NCI-H82 (cell line): ENCODE measurements at regions not wholly inside any gene's neighbourhood (a gene's known extent, or its start where the extent isn't known, plus 50 kb on each side); places are given as distances from the start of the nearest gene placed in this dataset.

Experiments used
- DNase-seq: peaks from one replicate; lab custom pipeline; 2025; lab: John Stamatoyannopoulos, UW

DNA sequence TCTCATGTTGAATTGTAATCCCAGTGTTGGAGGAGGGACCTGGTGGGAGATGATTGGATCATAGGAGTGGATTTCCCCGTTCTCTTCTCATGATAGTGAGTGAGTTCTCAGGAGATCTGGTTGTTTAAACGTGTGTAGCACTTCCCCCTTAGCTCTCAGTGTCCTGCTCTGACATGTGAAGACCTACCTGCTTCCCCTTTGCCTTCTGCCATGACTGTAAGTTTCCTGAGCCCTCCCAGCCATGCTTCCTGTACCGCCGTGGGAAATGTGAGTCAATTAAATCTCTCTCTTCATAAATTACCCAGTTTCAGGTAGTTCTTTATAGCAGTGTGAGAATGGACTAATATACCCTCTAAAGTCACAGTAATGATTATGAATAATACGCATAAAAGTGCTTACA, 248.4 kb upstream of the LRRC7 start:
- DNase-seq = no peak

- no peak for DNase-seq
These were observed 246.9 kb upstream of the LRRC7 start for GRCh38 chr1:69320757-69321211.

DNA sequence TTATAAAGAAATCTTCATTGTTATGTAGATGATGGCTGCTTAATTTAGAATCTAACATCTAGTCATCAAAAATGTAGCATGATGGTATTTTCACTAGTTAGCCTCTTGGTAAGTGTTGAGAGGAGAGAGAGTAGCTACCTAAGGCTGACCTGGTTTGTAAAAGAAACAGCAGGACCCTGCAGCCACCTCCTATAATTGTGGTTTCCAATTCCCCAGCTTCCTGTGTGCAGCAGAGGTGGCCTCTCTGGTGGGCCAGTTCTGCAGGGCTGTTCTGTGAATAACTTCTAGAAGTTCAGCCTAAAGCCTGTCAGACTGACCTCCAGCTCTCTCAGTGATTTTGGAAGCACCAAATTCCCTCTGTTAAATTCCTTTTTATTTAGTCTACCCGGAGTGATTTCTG, 246.4 kb upstream of the LRRC7 start:
- no peak for DNase-seq

DNA sequence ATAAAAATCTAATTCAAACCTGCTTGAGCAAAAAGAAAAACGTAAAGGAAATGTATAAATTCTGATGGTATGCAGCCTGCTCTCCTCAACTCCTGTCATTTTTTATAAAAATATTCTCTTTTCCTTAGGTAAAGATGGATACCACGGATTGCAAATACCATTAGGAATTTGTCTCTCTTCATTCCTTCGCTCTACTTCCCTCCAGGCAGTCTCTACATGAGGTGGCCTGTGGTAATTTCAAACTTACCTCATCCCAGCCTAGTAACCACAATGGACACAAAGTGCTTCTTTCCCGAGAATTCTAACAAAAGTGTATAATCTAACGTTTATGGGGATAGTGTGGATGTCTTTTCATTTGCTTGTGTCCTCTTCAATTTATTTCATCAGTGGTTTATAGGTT, 239.5 kb upstream of the LRRC7 start:
- no peak for DNase-seq

DNA sequence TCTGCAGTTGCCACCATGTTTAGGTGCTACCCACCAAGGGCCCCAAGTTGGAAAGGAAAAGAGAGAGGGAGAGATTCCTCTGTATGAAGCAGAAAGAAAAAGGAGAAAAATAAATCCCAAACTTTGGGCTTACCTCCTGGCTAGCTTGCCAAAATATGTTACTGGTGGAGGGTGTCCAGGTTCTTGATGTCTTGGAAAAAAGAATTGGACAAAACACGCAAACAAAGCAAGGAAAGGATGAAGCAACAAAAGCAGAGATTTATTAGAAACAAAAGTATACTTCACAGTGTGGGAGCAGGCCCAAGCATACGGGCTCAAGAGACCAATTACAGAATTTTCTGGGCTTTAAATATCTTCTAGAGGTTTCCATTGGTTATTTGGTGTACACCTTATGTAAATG, 204.5 kb upstream of the LRRC7 start:
- no peak for DNase-seq

DNA sequence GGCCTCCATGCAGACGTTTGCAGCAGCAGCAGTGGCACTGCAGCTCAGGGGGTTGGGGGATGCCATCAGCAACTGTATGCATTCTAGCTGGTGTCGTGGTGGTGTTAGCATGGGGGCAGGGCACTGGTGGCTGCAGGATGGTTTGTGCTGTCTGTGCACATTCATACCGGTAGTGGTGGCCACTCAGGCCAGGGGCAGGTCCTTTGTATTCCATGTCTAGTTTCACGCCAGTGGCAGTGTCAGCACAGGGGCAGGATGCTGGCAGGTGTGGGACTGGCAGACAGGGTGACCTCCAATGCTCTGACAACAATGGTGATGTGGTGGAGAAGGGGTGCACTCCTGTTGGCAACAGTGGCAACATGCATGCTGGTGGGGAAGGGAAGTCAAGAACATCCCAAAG, 194.2 kb upstream of the LRRC7 start:
- no peak for DNase-seq

- DNase-seq = no peak
These were observed 191.3 kb upstream of the LRRC7 start for GRCh38 chr1:69376408-69376807.

GRCh38 chr1:69377507-69377906, 190.2 kb upstream of the LRRC7 start:
- no peak for DNase-seq

GRCh38 chr1:69388044-69388443, 179.7 kb upstream of the LRRC7 start:
- DNase-seq = no peak

DNA sequence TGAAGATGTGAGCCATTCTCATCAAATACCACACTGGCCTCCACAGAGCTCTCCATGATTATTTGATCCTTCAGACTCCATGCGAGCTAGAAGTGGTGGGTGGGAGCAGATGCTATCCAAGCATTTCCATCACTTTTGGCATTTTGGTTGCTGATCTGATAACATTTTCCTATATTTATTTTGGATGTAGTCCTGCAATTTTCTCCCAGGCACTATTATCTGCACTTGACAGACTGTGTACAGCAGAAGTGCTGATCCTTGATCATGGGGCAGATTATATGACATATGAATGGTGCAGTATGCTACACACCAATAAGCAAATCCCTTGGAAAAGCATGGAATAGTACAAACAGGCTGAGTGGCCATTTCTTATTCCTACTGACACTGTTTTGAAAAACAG, 167.6 kb upstream of the LRRC7 start:
- DNase-seq = no peak

- no peak for DNase-seq
These were observed 165.8 kb upstream of the LRRC7 start for GRCh38 chr1:69401879-69402278.

GRCh38 chr1:69403756-69404320, 163.9 kb upstream of the LRRC7 start:
- no peak for DNase-seq

DNA sequence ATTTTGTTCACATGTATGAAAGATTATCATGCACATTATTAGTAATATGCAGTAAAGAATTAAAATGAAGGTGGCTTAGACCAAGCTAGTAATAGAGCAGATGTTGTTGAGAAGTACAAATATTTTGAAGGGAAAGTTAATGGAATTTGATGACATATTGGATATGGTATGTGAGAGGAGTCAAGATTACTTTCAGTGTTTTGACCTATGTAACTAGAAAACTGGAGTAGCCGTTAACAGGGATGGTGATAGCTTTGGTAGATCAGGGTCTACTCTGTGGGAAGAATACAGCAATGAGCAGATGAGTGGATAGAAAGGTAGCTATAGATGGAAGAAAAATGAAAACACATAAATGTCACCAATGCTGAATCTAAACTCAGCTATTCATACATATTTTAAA, 163.2 kb upstream of the LRRC7 start:
- no peak for DNase-seq

DNA sequence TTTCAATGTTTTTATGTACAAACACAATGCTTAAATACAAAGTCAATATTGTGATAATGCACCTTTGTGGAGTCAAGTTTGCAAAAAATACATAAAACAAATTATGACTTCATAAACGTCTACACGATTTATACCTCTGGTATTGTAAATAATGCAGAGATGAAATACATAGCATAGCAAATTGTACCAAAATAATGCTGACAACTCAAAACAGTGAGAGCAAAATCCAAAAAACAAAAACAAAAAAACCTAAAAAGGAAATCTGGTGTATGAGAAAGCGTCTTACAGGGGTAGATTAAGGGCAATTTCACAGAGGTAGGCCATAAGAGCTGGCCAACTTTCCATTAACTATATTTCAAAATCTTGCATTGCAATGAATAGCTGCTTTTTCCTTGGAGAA, 161.5 kb upstream of the LRRC7 start:
- DNase-seq = no peak

GRCh38 chr1:69409731-69410456, 157.8 kb upstream of the LRRC7 start:
- no peak for DNase-seq

- no peak for DNase-seq
These were observed 157.3 kb upstream of the LRRC7 start for GRCh38 chr1:69410457-69410850.

- no peak for DNase-seq
These were observed 156.8 kb upstream of the LRRC7 start for GRCh38 chr1:69410893-69411292.

DNA sequence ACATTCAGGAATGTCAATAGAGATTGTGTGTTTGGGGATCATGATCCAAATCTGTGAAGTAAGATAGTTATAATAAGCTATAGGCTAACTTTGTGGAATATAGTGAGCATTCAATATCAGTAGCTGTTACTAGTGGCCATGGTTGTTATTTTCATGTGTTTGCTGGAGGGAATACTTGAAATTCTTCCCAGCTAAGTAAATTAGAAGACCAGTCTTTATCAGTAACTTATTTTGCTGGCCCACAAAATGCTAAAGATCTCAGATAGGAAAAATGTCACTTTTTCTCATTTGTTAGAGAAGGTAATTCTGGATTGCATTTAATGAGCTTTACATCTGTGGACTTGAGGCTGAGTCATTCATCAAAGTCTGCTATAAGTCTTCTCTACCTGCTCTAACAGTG, 156.1 kb upstream of the LRRC7 start:
- DNase-seq = no peak

- no peak for DNase-seq
These were observed 154.6 kb upstream of the LRRC7 start for GRCh38 chr1:69413129-69413528.

DNA sequence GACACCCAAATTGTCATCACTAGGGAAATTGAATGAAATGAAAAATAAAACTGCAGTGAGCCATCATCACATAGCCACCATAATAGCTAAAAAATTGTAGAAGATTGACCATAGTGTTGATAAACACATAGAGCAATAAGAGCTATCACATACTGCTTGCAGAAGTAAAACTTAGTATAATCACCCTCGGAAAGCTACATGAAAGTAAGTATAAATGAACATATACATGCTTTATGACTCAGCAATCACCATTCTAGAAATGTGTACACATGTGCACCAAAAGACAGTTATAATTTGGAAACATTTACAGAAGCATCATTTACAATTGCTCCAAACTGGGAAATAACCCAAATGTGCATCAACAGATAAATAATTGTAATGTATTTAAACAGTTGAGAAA, 153.1 kb upstream of the LRRC7 start:
- no peak for DNase-seq

DNA sequence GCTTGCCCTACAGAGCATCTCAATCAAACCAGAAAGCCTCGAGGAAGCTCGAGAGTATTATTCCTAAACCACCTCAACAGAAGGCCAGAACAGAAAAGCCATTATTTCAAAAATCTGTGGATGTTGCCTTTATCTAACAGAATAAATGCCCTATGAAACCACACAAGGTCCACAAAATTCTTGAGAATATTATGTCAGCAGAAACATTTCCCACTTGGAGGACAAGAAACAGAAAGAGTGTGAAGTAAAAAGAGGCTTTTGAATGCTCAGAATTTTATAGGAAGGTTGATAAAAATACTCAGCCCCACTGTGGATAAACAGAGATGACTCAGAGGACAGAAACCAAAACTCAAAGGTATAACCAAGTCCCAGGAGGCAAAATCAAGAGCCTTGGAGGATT, 146.4 kb upstream of the LRRC7 start:
- no peak for DNase-seq

DNA sequence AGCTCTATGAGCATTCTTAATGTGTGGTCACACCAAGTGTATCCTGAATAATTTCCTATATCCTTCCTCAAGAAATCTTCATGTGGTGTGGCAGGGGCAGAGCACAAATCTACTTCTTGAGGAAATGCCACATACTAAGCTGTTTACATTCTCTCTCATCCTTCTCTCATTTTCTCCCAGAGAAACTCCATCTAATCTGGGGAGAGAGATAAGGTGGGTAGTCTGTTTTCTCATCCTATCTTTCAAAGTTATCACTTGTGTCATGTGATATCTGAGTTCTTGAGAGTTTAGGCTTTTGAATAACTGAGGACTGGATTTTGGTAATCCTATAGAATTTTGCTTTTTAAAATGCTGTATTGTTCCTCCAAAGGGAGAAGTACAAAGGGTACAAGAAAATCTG, 141.9 kb upstream of the LRRC7 start:
- no peak for DNase-seq

DNA sequence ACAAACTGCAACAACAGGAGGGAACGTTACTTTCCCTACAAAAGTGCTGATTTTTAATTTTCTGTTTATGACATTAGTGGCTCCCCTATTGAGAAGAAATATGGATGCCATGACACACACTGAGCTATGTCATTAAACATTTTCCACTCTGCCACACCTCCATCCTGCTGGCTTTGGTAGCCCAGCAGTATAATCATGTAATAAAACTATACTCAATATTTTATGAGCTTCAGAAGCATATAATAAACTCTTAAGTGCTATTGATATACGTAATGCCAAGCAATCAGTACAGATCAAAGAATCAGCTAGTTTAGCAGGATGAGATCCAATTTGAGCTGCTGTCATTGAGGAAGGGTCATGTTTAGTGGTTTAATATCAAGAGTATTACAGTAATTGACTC, 141.3 kb upstream of the LRRC7 start:
- no peak for DNase-seq

DNA sequence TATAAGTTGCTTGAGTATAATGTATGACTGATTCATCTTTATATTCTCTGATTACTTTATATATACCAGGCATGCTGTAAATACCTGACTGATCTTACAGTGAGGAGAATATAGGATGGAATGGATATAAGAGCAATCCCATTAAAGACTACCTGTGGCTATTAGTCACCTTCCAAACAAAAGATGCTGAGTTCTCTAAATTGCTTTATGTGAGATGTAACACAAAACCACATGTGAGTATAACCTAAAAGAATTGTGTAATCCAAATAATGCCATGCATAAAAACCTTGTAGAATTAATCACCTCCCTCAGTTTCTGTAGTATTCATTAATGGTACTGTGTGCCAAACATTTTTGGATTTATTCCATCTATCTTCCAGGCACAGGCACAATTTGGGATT, 134.6 kb upstream of the LRRC7 start:
- DNase-seq = no peak
